DMS53 (cell line): ENCODE measurements at regions not wholly inside any gene's neighbourhood (a gene's known extent, or its start where the extent isn't known, plus 50 kb on each side); places are given as distances from the start of the nearest gene placed in this dataset.
A peak's percentile ranks its signal among the peaks of the same experiment; 100 is the strongest.
"Not testable (repeated sequence)": the region's sequence is repeated elsewhere in the genome, so short reads cannot be mapped to it uniquely, and the experiment has no call there.

Source experiments
- DNase-seq: peaks from one replicate; lab custom pipeline; 2025; lab: John Stamatoyannopoulos, UW

- DNase-seq: no peak
Observed at GRCh38 chr5:45893309-45893708, 197.1 kb upstream of the HCN1 start.

GRCh38 chr5:45890441-45891080, 194.4 kb upstream of the HCN1 start:
- not testable (repeated sequence) for DNase-seq

- peak; percentile 3 for DNase-seq
Observed at GRCh38 chr5:45862763-45863162, 166.6 kb upstream of the HCN1 start.

- DNase-seq: no peak
Observed at GRCh38 chr5:45847877-45848276, 151.7 kb upstream of the HCN1 start.

- DNase-seq: no peak
Observed at GRCh38 chr5:45826055-45826454, 129.9 kb upstream of the HCN1 start.

GRCh38 chr5:45800331-45800730, 104.2 kb upstream of the HCN1 start:
- no peak for DNase-seq

- no peak for DNase-seq
Observed at GRCh38 chr5:45799388-45799787, 103.2 kb upstream of the HCN1 start.

- DNase-seq: peak; percentile 40
Observed at GRCh38 chr5:45796959-45797553, 100.9 kb upstream of the HCN1 start.

- DNase-seq: peak; percentile 1
Observed at GRCh38 chr5:45795458-45795857, 99.3 kb upstream of the HCN1 start.

- DNase-seq: no peak
Observed at GRCh38 chr5:45793638-45794532, 97.7 kb upstream of the HCN1 start.

GRCh38 chr5:45779874-45780671, 83.9 kb upstream of the HCN1 start:
- no peak for DNase-seq

GRCh38 chr5:45774528-45774927, 78.3 kb upstream of the HCN1 start:
- DNase-seq: peak; percentile 5

GRCh38 chr5:45772402-45772801, 76.2 kb upstream of the HCN1 start:
- DNase-seq: no peak

GRCh38 chr5:45765561-45765960, 69.4 kb upstream of the HCN1 start:
- no peak for DNase-seq

GRCh38 chr5:45750574-45750973, 54.4 kb upstream of the HCN1 start:
- no peak for DNase-seq

GRCh38 chr5:45748511-45748910, 52.3 kb upstream of the HCN1 start:
- not testable (repeated sequence) for DNase-seq
